GM21515 (cell line): ENCODE measurements at regions not wholly inside any gene's neighbourhood (a gene's known extent, or its start where the extent isn't known, plus 50 kb on each side); places are given as distances from the start of the nearest gene placed in this dataset.

Source experiments
- ATAC-seq: cut with Tn5 transposase; IDR thresholded peaks from one replicate; pipeline ENCODE4 v1.9.1; 2021; ENCODE audit not compliant: unreplicated experiment

- ATAC-seq: no peak
These were observed 383.2 kb upstream of the KCNMB2 start for GRCh38 chr3:178152988-178153387.

DNA sequence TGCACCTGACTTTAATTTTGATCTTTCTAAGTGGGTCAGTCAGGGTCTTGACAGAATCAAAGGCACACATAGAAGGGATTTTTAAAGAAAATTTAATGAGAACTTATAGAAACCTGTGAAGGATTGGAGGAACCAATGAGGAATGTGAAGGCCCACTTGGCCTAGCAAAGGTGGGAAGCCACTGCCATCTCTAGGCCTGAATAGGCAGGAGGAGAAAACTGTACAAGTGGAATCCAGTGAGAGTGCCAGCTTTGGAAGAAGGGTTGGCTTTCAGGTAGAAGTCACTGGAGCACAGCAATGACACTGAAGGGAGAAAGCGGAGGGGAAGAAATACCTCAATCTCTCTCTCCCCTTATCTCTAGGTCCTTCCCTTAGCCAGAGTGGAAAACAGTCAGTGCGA, 380.7 kb upstream of the KCNMB2 start:
- no peak for ATAC-seq

DNA sequence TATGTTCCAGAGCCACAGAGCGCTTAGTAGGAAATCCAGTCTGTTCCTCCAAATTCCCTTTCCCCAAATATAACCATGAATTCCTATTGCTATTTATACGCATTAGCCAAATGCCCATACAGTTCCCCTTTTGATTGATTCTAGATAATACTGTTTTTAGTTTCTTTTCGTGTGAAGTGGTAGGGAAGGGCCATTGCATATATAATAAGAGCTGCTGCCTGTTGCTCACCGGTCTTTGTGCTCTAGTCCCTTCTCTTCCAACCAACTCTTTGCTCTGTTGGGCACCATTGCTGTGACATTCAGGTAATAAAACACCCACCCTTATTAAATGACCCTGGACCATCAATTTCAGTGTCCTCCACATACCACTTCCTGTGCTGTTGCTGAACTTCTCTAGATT, 379.9 kb upstream of the KCNMB2 start:
- ATAC-seq: no peak

DNA sequence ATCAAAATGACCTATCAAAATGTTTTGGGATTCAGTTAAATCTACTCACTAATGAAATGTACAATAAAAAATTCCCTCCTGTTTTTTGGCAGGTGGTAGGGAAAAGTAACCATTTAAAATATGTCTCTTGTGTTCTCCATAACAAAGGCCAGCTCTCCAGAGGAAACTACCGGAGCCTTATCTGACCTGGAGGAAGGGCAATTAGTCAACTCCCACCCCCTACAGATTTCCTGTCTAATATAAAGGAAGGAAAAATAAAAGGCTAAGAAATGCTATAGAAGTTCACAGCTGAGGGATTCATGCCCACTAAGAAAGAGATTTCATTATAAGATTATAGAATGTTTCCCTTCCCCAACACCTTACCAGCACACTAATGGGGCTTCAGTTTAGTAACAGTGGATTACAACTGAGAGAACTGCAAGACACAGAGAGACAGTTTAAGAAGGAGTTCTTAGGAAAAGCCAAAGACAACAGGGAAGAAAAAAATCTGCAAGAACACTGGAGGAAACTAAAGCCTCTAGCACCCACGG, 376.5 kb upstream of the KCNMB2 start:
- no peak for ATAC-seq

DNA sequence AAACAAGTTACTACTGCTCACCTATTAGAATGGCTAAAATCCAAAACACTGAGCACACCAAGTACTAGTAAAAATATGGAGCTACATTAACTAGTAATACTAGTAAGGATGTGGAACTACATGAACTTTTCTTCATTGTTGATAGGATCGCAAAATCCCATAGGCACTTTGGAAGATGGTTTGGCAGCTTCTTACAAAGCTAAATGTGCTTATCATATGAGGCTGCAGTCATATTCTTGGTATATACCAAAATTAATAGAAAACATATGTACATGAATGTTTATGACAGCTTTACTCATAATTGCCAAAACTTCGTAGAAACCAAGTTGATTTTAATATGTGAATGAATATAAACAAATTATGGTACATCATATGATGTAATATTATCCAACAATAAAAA, 366.8 kb upstream of the KCNMB2 start:
- ATAC-seq: no peak

DNA sequence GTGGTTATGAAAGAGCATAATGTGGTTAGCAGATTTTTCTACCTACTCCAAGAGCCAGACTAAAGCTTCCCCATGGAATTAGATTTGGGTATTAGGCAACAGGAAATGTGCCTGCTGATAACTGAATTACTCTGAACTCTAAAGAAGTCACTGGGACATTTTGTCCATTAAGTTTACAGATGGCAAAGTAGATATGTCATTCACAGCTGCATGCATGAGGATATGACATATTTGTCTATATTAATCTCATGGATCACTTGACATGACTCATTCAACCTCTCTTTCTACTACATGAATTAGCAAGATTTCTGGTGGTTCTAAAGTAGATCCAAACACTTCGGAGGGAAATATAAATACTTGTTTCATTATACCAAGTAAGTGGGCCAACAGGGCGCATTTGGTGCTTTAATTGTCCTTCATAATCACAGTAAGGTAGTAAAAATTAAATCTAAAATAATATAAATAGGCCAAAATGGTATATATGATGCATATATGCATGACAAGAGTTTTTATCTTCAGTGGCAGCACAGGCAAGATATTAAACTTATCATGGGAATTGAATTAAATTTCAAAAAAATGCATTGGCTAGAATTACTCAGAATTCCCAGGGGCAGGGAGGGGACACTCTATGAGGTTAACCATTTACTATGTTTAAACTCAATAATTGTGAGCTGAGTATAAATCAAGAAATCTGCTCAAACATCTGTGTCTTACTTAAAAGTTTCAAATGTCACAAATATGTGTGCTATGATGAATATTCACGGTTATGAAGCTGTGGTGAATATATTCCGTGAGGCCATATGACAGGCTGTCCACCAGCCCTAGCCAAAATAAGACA, 365.3 kb upstream of the KCNMB2 start:
- ATAC-seq: no peak

DNA sequence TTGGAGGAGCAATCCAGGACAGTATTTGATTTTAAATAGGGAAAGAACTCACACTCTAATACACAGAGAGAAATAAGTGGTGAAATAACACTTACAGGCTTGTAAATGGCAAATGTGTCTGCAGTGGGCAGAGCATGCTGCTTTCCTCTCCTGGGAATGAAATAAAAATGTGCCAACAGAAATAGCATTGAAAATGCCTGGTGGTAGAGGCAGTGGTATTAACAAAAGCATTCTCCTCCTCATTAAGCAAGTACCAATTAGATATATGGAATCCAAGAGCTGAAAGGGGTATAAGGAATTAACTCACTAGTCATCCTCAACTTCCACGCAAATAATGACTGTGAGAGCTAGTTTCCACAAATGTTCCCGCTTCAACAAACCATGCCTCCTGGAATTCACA, 364.1 kb upstream of the KCNMB2 start:
- no peak for ATAC-seq

DNA sequence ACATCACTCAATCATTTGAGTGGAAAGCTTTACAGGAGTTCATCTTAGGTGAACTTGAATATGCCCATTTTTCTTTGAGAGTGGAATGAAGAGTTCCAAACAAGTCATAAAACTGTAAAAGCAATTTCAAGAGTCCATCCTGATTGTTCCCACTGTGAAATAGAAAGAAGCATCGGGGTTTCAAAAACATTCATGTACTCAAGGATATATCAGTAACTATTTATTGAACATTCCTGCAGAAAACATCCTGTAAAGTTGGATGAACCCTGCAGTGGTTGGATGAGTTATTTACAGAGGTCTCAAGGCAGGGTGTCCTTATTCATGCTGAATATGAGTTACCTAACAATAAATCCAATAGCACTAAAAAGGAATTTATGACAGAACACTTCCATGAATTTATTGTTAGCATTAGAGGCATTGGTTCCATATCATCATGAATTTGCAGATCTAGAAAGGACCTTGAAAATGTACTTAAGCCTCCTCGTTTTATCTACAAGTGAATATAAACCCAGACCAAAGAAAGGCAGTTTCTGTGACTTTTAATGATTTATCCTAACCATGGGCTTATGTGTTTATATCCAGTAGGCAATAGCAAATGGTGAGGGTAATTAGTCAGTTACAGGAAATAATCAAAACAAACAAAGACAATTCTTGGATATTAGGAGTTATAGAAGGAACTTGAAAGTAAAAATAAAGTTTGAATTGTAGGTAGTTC, 361.9 kb upstream of the KCNMB2 start:
- ATAC-seq: no peak

DNA sequence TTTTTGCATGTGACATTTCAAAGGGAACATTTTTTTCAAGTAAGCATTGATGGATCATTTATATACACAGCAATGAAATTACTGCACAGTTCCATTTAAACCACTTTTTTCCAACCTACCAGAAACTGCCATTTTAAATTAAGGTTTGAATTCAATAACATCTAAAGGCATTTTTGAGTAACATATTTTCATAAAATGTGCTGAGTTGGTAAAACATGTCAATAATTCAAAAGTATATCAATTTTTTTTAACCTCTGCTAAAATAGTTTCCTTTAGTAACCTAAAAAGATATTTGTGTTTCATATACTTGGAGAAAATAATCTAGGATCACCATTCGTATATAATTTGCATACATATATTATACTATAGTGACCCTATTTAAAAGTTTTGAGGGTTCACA, 355.1 kb upstream of the KCNMB2 start:
- no peak for ATAC-seq

GRCh38 chr3:178181784-178182183, 354.5 kb upstream of the KCNMB2 start:
- ATAC-seq: no peak

DNA sequence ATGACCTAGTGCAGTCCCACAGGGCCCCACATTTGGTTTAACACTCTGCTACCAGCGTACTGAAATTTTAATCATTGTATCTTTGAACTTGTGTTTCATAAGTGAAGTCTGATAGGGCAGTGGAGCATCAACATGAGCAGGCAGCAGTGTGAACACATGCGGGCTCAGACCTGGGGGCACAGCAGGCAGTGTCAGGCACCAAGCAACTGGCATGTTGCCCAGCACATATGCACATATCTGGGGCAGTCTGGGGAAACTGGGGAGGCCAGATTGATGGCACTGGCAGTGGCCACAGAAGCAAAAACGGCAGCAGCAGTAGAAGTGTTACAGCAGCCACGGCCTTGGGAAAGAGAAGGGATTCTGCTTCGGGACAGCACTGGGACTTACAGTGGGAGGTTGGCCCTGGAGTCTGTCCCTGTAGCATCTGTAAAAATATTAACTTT, 353.9 kb upstream of the KCNMB2 start:
- no peak for ATAC-seq

DNA sequence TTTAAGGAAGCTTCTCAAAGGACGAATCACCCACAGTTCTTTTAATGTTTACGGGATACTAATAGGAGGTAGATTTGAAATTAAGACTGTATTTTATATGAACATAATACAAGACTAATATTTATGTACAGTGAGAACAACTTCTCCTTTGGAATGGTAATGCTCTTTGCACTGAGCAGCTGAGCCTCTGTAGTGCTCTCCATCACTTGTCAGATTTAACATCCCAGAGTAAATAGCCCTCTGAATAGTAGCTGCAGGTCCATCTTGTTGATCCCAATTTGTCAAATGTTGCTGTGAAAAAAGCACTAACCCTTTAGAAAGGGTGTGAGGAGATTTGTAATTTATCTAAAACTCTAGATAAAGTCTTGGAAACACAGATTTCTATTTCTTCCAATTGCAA, 351.4 kb upstream of the KCNMB2 start:
- ATAC-seq: no peak

DNA sequence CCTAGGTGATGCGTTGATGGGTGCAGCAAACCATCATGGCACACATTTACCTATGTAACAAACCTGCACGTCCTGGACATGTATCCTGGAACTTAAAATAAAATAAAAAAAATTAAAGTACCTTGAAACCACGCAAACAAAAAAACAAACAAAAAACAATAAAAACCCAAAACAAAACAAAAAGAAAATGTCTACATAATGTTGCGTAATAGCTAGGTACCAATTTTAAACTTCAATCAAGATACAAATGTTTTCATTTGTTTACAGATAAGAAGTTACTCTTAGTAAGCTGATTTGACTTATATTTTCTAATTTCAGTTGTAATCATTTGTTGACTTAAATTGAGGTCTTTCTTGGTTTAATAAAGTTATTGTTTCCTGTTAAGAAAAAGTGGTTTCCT, 349.6 kb upstream of the KCNMB2 start:
- no peak for ATAC-seq

- no peak for ATAC-seq
These were observed 346.4 kb upstream of the KCNMB2 start for GRCh38 chr3:178189854-178190253.

DNA sequence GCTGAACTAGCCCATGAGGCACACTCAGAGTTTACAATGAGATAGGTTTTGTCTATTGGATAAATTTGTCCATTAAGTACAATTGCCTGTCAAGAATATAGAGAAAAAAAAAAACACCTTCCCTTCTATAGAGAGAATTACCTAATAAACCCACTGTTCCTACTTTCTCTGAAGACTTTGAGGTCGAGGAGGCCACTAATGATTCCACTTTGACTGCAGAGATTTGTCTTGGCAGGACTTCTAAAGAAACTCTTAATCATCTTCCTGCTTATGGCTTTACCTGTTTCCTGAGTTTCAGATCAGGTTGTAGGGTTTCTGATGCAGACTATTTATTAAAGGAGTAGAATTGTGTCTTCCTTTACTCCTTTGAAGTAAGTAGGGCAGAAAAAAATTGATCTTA, 342.4 kb upstream of the KCNMB2 start:
- no peak for ATAC-seq

- ATAC-seq: no peak
These were observed 341.7 kb upstream of the KCNMB2 start for GRCh38 chr3:178194539-178194938.

GRCh38 chr3:178195824-178196223, 340.4 kb upstream of the KCNMB2 start:
- ATAC-seq: no peak

DNA sequence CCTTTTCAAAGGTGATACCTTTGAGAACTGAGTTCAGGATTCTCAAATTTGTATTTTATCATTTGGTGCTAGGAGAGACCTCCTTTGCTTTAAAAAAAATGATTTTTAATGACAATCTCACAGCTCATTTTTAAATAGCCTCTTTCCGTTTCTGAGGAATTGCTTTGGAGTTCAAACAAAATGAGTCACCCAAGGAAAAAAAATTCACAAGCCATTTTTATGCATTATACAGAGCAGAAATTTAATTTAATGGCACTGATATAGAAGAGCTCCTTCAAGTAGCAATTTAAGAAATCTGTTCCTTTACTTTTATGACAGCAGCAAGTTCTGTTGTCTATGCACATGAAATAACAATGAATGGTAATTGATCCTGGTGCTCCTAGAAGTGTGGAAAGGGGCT, 337.9 kb upstream of the KCNMB2 start:
- ATAC-seq: no peak

DNA sequence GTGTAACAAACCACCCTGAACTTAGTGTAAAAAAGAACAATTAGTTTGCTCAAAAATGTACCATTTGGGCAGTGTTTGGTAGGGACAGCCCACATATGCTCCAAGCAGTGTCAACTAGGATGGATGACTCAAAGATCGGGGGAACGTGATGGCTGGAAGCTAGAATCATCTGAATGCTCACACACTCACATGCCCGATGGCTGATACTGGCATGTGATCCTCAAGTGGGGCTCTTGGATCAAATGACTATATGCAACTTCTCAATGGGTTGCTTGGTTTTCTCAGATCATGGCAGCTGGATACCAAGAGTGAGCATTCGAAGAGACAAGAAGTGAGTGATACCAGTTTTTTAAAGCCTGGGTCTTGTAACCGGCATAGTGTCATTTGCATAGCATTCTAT, 335.9 kb upstream of the KCNMB2 start:
- ATAC-seq: no peak

- no peak for ATAC-seq
These were observed 334.5 kb upstream of the KCNMB2 start for GRCh38 chr3:178201714-178202113.

DNA sequence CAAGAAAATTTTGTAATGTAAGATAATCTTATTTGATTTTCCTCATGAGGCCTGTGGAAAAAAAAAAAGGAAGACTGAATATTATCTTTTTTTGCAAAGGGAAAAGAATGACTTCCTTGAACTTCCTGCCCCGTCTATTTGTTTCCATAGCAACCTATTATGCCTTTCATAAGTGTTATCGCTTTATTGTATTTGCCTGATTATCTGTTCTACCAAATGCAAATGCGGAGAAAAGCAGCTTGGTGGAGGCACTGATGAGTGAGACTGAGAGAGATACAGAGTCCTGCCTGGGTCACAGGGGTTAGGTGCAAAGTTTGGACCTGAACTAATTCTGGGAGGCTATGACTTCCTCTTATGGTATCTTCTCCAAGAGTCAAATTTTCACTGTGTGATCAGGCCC, 334.0 kb upstream of the KCNMB2 start:
- ATAC-seq: no peak

GRCh38 chr3:178203165-178203564, 333.1 kb upstream of the KCNMB2 start:
- ATAC-seq: no peak
